Testis (tissue), 2 donors: ENCODE measurements at regions not wholly inside any gene's neighbourhood (a gene's known extent, or its start where the extent isn't known, plus 50 kb on each side); places are given as distances from the start of the nearest gene placed in this dataset.

Experiments
- POLR2A ChIP-seq: fragments of 450-650 bp; IDR thresholded peaks from one replicate; pipeline ENCODE4 v1.6.1; 2017; ENCODE audit warnings: antibody characterized with exemption, mild to moderate bottlenecking, moderate library complexity
- TF ChIP-seq, protein P1 (sequence below), 3 experiments: fragments of 450-650 bp in 2 of 3; fragments of 200-600 bp in 1 of 3; sonication (generic) in 1 of 3; IDR thresholded peaks; one replicate each; pipeline ENCODE4 v1.5.1; 2016 to 2019; ENCODE audit warnings: antibody characterized with exemption in 3 of 3, mild to moderate bottlenecking in 2 of 3, moderate library complexity in 1 of 3

- TF ChIP-seq, protein P1, sequence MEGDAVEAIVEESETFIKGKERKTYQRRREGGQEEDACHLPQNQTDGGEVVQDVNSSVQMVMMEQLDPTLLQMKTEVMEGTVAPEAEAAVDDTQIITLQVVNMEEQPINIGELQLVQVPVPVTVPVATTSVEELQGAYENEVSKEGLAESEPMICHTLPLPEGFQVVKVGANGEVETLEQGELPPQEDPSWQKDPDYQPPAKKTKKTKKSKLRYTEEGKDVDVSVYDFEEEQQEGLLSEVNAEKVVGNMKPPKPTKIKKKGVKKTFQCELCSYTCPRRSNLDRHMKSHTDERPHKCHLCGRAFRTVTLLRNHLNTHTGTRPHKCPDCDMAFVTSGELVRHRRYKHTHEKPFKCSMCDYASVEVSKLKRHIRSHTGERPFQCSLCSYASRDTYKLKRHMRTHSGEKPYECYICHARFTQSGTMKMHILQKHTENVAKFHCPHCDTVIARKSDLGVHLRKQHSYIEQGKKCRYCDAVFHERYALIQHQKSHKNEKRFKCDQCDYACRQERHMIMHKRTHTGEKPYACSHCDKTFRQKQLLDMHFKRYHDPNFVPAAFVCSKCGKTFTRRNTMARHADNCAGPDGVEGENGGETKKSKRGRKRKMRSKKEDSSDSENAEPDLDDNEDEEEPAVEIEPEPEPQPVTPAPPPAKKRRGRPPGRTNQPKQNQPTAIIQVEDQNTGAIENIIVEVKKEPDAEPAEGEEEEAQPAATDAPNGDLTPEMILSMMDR (IDR thresholded peaks at IDR 0.05): no peak
- no peak for TF ChIP-seq POLR2A
Measured at GRCh38 chr5:126122942-126123341, 300.3 kb upstream of the GRAMD2B start.
